ENCODE measurements at regions not wholly inside any gene's neighbourhood (a gene's known extent, or its start where the extent isn't known, plus 50 kb on each side); places are given as distances from the start of the nearest gene placed in this dataset.

- POLR2A ChIA-PET = interaction anchor here (0.5 to 1.3 kb wide), 4 partner anchors 44 to 361 kb away, joined by 3 to 5 read pairs (median 4); no protein-coding TSS in a partner anchor
- Histone ChIP-seq H4K20me1 (ENCODE audit: control insufficient read depth, insufficient read depth) (no peaks in the 10 kb centered on the region), H3K9me3 (replicated peaks; ENCODE audit: control insufficient read depth, insufficient read depth, low read length) (no peaks in the 10 kb centered on the region; the same call in 2 of the 3 replicates), H3K4me2 (ENCODE audit: control insufficient read depth, insufficient read depth) (peak overlapping the region; percentile 54; the same call in 1 of the 2 replicates), H3K27me3 (replicated peaks in 1 of 2; ENCODE audit: control insufficient read depth in 2 of 2, insufficient read depth in 2 of 2, low read length in 1 of 2) (no peaks in the 10 kb centered on the region), H3K4me1 (ENCODE audit: control insufficient read depth, insufficient read depth, low read length) (no peaks in the 10 kb centered on the region), H3K9ac (ENCODE audit: control insufficient read depth, insufficient read depth, low read length) (no peak overlapping the region), H3K4me3 (no peak overlapping the region), H3K27ac (ENCODE audit: control insufficient read depth, insufficient read depth) (peak overlapping the region; percentile 19; the same call in 1 of the 2 replicates), H3K79me2 (ENCODE audit: control insufficient read depth, insufficient read depth, low read length) (no peaks in the 10 kb centered on the region), H2AFZ (ENCODE audit: control insufficient read depth, low read depth, low read length) (no peak overlapping the region), H3K36me3 (ENCODE audit: control insufficient read depth in 2 of 2, insufficient read depth in 2 of 2, low read length in 1 of 2) (no peaks in the 10 kb centered on the region)
- DNase-seq (ENCODE audit: low read depth, low spot score) = peak; percentile 47
- BruUV-seq (replicated peaks) = no TSS peak
- RAD21 ChIA-PET (ENCODE audit: unreplicated experiment) = interaction anchor here (0.6 to 7.3 kb wide), 18 partner anchors 9 to 405 kb away, joined by 3 to 35 read pairs (median 6); partner anchors contain the start of gene IGFBP3
- SMC1A ChIA-PET (ENCODE audit: uncharacterized antibody, unreplicated experiment) = interaction anchor here (0.6 to 7.2 kb wide), 16 partner anchors 8 to 391 kb away, joined by 3 to 64 read pairs (median 5); no protein-coding TSS in a partner anchor
- CTCF ChIA-PET = interaction anchor here (1.0 to 2.6 kb wide), 5 partner anchors 9 to 373 kb away, joined by 3 to 12 read pairs (median 3); no protein-coding TSS in a partner anchor
- FAIRE-seq = no peak
- peak; percentile 94 for ATAC-seq
- WGBS (ENCODE audit: insufficient coverage, insufficient replicate concordance, low lambda C conversion rate, missing lambda C conversion rate) = 2% methylated on average over 5 of the region's 5 CpGs
- in situ Hi-C loops (cut with MboI) (no loop called here), intact Hi-C loops (cut with micrococcal nuclease; ENCODE audit: unreplicated experiment) (loop anchor here (1.0 to 2.0 kb wide), 4 partner anchors 58 to 233 kb away; no protein-coding TSS in a partner anchor)
- TF ChIP-seq ASH2L (IDR thresholded peaks at IDR 0.05; ENCODE audit: borderline replicate concordance, low read depth) (no peak), CBX5 (IDR thresholded peaks at IDR 0.05; ENCODE audit: low read depth) (no peak), CTCF (IDR thresholded peaks at IDR 0.05 in 2 of 3, conservative IDR thresholded peaks at IDR 0.05 in 1 of 3; ENCODE audit: control insufficient read depth in 2 of 3, extremely low read depth in 1 of 3, insufficient read depth in 1 of 3, low read depth in 3 of 3, low read length in 3 of 3) (no peak), POLR2A (IDR thresholded peaks at IDR 0.05; ENCODE audit: low read depth, low read length) (no peak), MEF2B (IDR thresholded peaks at IDR 0.05; ENCODE audit: partially characterized antibody, poor library complexity, severe bottlenecking) (no peak), ZNF207 (IDR thresholded peaks at IDR 0.05; ENCODE audit: borderline replicate concordance) (no peak), PBX3 (IDR thresholded peaks at IDR 0.05; ENCODE audit: insufficient replicate concordance, low read depth, low read length) (no peak), RBBP5 (conservative IDR thresholded peaks at IDR 0.05) (no peak), WRNIP1 (IDR thresholded peaks at IDR 0.05; ENCODE audit: borderline replicate concordance, low read depth, low read length) (no peak), BACH1 (IDR thresholded peaks at IDR 0.05; ENCODE audit: borderline replicate concordance) (peak; percentile 69; the same call in 1 of the 2 replicates), TCF7 (IDR thresholded peaks at IDR 0.05; ENCODE audit: borderline replicate concordance) (0 out of 2 replicates have a peak, but pooled peaks have one; percentile 5), TBL1XR1 (IDR thresholded peaks at IDR 0.05; ENCODE audit: low read depth, low read length) (no peak), SUPT20H (IDR thresholded peaks at IDR 0.05; ENCODE audit: borderline replicate concordance, control insufficient read depth, low read depth, low read length) (no peak), ZNF592 (IDR thresholded peaks at IDR 0.05) (no peak), MTA3 (IDR thresholded peaks at IDR 0.05; ENCODE audit: borderline replicate concordance, low read length) (no peak), FOXK2 (IDR thresholded peaks at IDR 0.05) (no peak), ZBED1 (IDR thresholded peaks at IDR 0.05; ENCODE audit: borderline replicate concordance) (peak; percentile 77; the same call in 1 of the 2 replicates), NR2F1 (conservative IDR thresholded peaks at IDR 0.05) (0 out of 2 replicates have a peak, but pooled peaks have one; percentile 18), HDAC2 (IDR thresholded peaks at IDR 0.05) (no peak)
Measured at GRCh38 chr7:46291050-46291438, 370.0 kb upstream of the IGFBP3 start.
